ENCODE measurements at regions not wholly inside any gene's neighbourhood (a gene's known extent, or its start where the extent isn't known, plus 50 kb on each side); places are given as distances from the start of the nearest gene placed in this dataset.

GRCh38 chr2:60621688-60622429, 68.4 kb upstream of the BCL11A start:
- Histone ChIP-seq H3K36me3 (ENCODE audit: control insufficient read depth, low read length) (no peaks in the 10 kb centered on the region), H3K27ac (ENCODE audit: low read depth, low read length) (no peak overlapping the region), H3K27me3 (ENCODE audit: control insufficient read depth, low read length) (peaks cover 35% of the 10 kb centered on the region), H3K4me2 (ENCODE audit: low read length) (no peak overlapping the region), H3K9me3 (ENCODE audit: control insufficient read depth, insufficient read depth, low read length) (no peaks in the 10 kb centered on the region), H3K4me3 (ENCODE audit: low read length) (no peak overlapping the region), H3F3A (ENCODE audit: control insufficient read depth, insufficient read depth) (no peaks in the 10 kb centered on the region), H3K79me2 (ENCODE audit: control insufficient read depth, low read length) (no peaks in the 10 kb centered on the region), H3K9me2 (replicated peaks; ENCODE audit: control insufficient read depth, low read length) (no peaks in the 10 kb centered on the region), H4K20me1 (ENCODE audit: control insufficient read depth, insufficient read depth, low read depth, low read length) (no peaks in the 10 kb centered on the region), H3K4me1 (ENCODE audit: control insufficient read depth, low read length) (no peaks in the 10 kb centered on the region)
- TF ChIP-seq, protein P1, sequence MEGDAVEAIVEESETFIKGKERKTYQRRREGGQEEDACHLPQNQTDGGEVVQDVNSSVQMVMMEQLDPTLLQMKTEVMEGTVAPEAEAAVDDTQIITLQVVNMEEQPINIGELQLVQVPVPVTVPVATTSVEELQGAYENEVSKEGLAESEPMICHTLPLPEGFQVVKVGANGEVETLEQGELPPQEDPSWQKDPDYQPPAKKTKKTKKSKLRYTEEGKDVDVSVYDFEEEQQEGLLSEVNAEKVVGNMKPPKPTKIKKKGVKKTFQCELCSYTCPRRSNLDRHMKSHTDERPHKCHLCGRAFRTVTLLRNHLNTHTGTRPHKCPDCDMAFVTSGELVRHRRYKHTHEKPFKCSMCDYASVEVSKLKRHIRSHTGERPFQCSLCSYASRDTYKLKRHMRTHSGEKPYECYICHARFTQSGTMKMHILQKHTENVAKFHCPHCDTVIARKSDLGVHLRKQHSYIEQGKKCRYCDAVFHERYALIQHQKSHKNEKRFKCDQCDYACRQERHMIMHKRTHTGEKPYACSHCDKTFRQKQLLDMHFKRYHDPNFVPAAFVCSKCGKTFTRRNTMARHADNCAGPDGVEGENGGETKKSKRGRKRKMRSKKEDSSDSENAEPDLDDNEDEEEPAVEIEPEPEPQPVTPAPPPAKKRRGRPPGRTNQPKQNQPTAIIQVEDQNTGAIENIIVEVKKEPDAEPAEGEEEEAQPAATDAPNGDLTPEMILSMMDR (IDR thresholded peaks at IDR 0.05; ENCODE audit: low read depth, low read length, poor library complexity, severe bottlenecking): no peak
- TF ChIP-seq EZH2phosphoT487 (IDR thresholded peaks at IDR 0.05; ENCODE audit: borderline replicate concordance, low read length): no peak

DNA sequence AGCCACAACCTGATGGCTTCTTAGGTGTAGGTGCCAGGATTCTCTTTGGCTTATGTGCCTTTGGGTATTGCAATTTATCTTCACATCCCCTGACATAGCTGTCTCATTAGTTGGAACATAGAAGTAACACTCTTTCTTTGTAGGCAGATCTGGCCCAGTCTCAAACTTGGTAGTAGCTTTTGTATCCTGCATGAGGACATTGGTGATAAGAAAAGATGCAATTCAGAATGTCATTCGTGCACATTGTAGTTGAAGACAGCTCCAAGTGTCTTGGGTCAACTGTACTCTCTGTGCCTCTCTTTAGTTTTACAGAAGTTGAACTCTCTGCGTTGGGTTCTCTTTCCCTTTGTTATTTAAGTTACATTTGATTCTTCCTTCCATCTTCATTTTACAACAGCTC, 69.6 kb upstream of the BCL11A start:
- no peak overlapping the region for H3K4me2 ChIP-seq (ENCODE audit: low read length)
- TF ChIP-seq, protein P1 (IDR thresholded peaks at IDR 0.05; ENCODE audit: low read depth, low read length, poor library complexity, severe bottlenecking): no peak
- no peak for TF ChIP-seq EZH2phosphoT487 (IDR thresholded peaks at IDR 0.05; ENCODE audit: borderline replicate concordance, low read length)
- no peaks in the 10 kb centered on the region for H3K4me1 ChIP-seq (ENCODE audit: control insufficient read depth, low read length)

GRCh38 chr2:60627412-60627811, 74.0 kb upstream of the BCL11A start:
- Histone ChIP-seq H3K9me3 (ENCODE audit: control insufficient read depth, insufficient read depth, low read length) (no peaks in the 10 kb centered on the region), H3K4me3 (ENCODE audit: low read length) (no peak overlapping the region), H3K4me1 (ENCODE audit: control insufficient read depth, low read length) (peaks cover 3% of the 10 kb centered on the region), H3K36me3 (ENCODE audit: control insufficient read depth, low read length) (no peaks in the 10 kb centered on the region), H3F3A (ENCODE audit: control insufficient read depth, insufficient read depth) (no peaks in the 10 kb centered on the region), H4K20me1 (ENCODE audit: control insufficient read depth, insufficient read depth, low read depth, low read length) (no peaks in the 10 kb centered on the region), H3K79me2 (ENCODE audit: control insufficient read depth, low read length) (no peaks in the 10 kb centered on the region), H3K9me2 (replicated peaks; ENCODE audit: control insufficient read depth, low read length) (no peaks in the 10 kb centered on the region), H3K27ac (ENCODE audit: low read depth, low read length) (no peak overlapping the region), H3K27me3 (ENCODE audit: control insufficient read depth, low read length) (peaks cover 62% of the 10 kb centered on the region), H3K4me2 (ENCODE audit: low read length) (no peak overlapping the region)
- no peak for TF ChIP-seq EZH2phosphoT487 (IDR thresholded peaks at IDR 0.05; ENCODE audit: borderline replicate concordance, low read length)
- TF ChIP-seq, protein P1 (IDR thresholded peaks at IDR 0.05; ENCODE audit: low read depth, low read length, poor library complexity, severe bottlenecking): no peak

More for the DNA sequence above, 69.6 kb upstream of the BCL11A start:
- no peak overlapping the region for H3K4me3 ChIP-seq (ENCODE audit: low read length)
- no peak overlapping the region for H3K27ac ChIP-seq (ENCODE audit: low read depth, low read length)
- H3K36me3 ChIP-seq (ENCODE audit: control insufficient read depth, low read length): no peaks in the 10 kb centered on the region
- no peaks in the 10 kb centered on the region for H3K79me2 ChIP-seq (ENCODE audit: control insufficient read depth, low read length)
- no peaks in the 10 kb centered on the region for H4K20me1 ChIP-seq (ENCODE audit: control insufficient read depth, insufficient read depth, low read depth, low read length)
- no peaks in the 10 kb centered on the region for H3K9me3 ChIP-seq (ENCODE audit: control insufficient read depth, insufficient read depth, low read length)
- H3F3A ChIP-seq (ENCODE audit: control insufficient read depth, insufficient read depth): no peaks in the 10 kb centered on the region
- no peaks in the 10 kb centered on the region for H3K9me2 ChIP-seq (replicated peaks; ENCODE audit: control insufficient read depth, low read length)
- peaks cover 47% of the 10 kb centered on the region for H3K27me3 ChIP-seq (ENCODE audit: control insufficient read depth, low read length)

Measured in DOHH2 (cell line).